KBM-7 (cell line): ENCODE measurements at regions not wholly inside any gene's neighbourhood (a gene's known extent, or its start where the extent isn't known, plus 50 kb on each side); places are given as distances from the start of the nearest gene placed in this dataset.

Experiments used
- DNase-seq: peaks from one replicate; pipeline ENCODE4 v3.0.0-alpha.2; 2015
- in situ Hi-C: fragments of 300-500 bp; cut with MboI; formaldehyde crosslinking; loops from 2 replicates; pipeline ENCODE4 v1.14.3; 2020; ENCODE audit warnings: low sequenced_read_pairs, low pct_unique_long_range_greater_than_20kb, mixed read lengths

GRCh38 chr5:67338421-67338820, 141.8 kb upstream of the CD180 start:
- in situ Hi-C loops, result no loop called here
- DNase-seq, result no peak

GRCh38 chr5:67337751-67338150, 141.2 kb upstream of the CD180 start:
- in situ Hi-C loops, result no loop called here
- DNase-seq, result no peak

GRCh38 chr5:67335426-67335825, 138.8 kb upstream of the CD180 start:
- in situ Hi-C loops, result no loop called here
- DNase-seq, result no peak

DNA sequence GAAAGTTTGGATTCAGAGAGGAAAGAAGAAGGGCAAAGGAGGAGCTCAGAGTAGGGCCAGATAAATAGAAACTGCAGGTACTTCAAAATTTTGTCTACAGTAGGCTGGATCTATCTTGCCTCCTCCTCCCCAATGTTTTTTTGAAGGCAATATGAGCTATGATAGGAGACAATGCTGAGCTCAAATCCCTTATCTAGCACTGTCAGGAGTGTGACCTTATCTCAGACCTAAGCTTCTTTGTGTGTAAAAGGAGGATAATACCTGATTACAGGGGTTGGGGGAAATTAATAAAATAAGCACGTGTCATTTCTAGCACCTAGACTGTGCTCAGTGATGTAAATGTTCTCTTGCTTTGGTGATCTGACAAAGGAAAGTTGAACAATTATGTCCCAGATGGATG, 137.8 kb upstream of the CD180 start:
- no peak for DNase-seq
- in situ Hi-C loops, result no loop called here

DNA sequence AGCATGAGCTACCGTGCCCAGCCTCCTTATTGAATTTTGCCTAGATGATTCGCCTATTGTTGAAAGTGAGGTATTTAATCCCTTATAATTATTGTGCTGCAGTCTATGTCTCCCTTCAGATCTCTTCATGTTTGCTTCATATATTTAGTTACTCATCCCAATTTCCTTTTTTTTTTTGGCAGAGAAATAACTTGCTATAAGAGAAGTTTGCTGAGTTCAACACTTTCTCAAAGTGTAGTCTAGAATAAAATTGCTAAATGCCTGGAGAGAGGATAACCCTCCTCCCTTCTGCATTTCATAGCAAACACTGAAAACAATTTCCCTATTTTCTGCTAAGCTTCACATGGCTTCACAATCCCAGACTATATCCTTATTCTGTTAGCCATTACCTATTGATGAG, 136.6 kb upstream of the CD180 start:
- no peak for DNase-seq
- in situ Hi-C loops, result no loop called here

DNA sequence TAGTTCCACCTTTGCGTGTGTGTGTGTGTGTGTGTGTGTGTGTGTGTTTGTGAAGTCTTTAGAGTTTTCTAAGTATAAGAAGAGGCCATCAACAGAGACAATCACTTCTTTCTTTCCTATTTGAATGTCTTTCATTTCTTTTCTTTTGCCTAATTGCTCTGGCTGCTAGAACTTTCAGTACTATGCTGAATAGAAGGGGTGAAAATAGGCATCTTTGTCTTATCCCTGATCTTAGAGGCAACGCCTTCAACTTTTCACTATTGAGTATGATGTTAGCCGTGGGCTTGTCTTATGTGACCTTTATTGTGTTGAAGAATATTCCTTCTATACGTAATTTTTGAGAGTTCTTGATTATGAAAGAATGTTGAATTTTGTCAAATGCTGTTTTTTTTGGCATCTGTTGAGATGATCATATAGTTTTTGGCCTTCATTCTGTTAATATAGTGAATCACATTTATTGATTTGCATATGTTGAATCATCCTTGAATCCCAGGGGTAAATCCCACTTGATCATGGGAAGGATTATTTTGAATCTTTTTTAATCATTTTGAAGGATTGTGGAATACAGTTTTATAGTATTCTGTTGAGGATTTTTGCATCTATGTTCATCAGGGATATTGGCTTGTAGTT, 134.8 kb upstream of the CD180 start:
- in situ Hi-C loops, result no loop called here
- no peak for DNase-seq

DNA sequence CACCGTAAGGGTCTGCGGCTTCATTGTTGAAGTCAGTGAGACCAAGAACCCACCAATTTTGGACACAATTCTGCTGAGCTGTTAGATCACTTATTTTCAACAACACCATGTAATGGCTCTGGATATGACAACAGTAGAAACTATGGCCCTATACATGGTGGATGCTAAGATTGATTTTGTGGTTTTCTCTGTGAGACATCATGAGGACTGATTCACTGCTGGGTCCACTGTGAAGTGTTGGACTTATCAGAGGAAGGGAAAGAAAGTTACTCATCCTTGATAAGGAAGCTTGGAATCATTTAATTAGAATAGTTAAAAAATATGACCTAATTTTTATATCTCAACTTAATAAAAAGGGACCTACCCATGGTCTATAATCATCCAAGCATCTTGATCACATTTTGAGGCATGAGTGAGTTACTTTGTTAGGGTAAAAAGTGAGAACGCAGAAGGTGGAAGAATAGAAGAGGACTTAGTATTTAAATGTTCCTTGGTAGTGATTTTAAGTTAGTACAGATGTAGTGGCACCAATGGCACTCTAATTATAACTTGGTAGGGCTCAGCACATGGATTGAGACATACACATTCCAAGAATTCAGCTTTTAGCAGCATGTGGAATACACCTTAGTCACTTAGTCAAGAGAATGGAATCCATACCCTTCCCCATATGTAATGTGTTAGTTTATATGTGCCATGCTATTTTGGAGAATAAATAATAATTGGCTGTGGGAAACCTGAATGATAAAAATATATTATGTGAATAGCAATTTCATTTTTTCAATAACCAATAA, 123.5 kb upstream of the CD180 start:
- in situ Hi-C loops, result no loop called here
- DNase-seq, result no peak

- no peak for DNase-seq
- in situ Hi-C loops, result no loop called here
Measured at GRCh38 chr5:67318746-67319145, 122.1 kb upstream of the CD180 start.

GRCh38 chr5:67317603-67318002, 121.0 kb upstream of the CD180 start:
- no peak for DNase-seq
- in situ Hi-C loops, result no loop called here

DNA sequence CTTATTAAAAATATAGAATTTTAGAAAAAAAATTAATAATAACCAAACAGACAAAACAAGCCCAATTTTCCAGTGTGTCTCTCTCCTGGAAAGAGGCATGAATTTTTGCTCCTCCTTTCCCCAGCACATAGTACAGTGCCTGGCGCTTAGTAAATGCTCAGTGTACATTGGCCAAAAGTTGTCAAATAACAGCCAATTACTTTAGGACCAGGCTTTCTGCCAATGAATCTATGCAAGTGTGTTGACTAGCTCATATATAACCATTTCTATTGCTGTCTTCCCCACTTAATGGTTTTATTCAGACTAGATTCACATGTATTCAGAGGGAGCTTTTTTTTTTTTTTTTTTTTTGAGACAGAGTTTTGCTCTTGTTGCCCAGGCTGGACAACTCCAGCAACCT, 120.1 kb upstream of the CD180 start:
- in situ Hi-C loops, result no loop called here
- DNase-seq, result no peak

DNA sequence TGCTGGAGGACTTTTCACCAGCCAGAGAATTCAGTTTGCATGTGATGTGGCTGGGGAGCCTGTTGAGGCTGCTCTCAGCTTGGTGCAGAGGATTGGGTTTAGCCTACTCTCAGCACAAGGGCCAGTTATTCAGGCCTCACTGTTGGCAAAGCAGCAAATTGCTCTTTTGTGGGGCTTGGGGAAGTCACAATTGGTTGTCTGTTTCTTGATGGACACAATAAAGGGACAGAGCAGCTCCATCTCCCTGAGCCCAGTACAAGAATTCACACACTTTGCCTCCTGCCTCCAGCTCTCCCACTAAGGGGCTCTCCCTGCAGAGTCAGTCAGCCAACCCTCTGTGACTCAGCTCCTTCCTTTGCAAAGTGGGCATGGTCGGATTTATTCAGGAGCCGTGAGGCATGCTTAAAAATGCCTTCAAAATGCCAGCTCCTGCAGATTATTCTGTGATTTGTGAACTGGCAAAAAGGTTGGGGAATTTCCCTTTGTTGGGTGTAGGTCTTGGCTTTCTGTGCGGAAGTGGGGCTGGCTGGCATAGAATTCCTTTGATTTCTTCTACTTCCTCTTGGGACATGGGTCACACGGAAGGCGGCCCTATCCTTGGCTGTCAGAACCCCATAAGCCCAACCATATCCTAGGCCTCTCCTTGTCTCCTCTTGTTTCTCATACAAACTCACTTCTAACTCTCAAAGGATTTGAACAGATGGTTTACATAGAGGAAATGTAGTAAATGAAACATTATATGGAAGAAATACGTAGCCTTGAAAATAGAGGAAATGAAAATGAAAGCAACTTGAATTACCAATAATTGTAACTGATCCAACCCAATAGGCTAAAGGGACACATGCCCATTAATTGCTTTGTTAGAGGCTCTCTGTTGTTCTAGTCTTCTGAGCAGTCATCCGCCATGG, 118.7 kb upstream of the CD180 start:
- in situ Hi-C loops, result no loop called here
- DNase-seq, result no peak

GRCh38 chr5:67311701-67312100, 115.1 kb upstream of the CD180 start:
- DNase-seq, result no peak
- in situ Hi-C loops, result no loop called here

DNA sequence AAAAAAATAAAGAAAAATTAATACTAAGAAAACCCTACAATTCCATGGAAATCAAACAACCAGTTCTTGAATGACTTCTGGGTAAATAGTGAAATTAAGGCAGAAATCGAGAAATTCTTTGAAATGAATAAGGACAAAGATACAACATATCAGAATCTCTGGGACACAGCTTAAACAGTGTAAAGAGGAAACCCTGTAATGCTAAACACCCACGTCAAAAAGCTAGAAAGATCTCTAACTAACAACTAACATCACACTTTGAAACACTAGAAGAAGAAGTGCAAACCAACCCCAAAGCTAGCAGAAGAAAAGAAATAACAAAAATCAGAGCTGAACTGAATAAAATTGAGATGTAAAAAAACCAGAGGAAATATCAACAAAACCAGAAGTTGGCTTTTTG, 114.6 kb upstream of the CD180 start:
- no peak for DNase-seq

GRCh38 chr5:67310740-67311139, 114.1 kb upstream of the CD180 start:
- in situ Hi-C loops, result no loop called here
- DNase-seq, result no peak

More for the DNA sequence above, 114.6 kb upstream of the CD180 start:
- in situ Hi-C loops, result no loop called here

DNA sequence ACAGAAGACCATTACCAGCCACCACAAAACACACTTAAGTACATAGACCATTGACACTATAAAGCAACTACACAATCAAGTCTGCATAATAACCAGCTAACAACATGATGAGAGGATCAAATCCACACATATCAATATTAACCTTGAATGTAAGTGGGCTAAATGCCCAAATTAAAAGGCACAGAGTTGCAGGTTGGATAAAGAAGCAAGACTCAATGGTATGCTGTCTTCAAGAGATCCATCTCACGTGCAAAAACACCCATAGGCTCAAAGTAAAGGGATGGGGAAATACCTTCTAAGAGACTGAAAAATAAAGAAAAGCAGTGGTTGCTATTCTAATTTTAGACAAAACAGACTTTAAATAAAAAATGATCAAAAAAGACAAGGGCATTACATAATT, 113.6 kb upstream of the CD180 start:
- no peak for DNase-seq
- in situ Hi-C loops, result no loop called here

DNA sequence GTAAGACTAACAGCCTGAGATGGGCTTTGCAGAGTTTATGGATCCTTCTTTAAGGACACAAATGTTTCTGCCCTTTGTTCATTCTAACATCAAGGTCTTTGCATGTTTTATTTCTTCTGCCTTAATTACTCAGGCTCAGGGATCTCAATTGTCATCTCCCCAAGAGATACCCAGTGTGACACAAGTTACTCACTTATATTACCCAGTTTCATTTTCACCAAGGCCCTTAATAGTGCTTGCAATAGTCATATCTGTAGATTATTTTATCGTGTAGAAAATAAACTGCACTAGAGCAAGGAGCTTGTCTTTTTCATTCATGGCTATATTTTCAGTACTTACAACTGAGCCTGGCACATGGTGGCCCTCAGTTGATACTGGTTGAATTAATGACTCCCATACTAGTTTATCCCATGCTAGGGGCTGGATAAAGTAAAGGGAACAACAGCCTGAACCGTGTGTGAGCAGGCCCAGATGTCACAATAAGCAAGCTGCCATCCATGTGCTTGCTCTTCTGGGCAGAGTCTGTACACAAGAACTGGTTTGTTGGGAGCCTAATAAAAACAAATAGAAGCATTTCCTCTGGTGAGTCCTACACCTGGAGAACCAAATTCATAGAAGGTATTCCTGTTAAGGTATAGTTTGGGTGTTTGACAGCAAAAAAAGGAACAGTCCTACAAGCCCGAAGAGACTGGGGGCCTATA, 112.5 kb upstream of the CD180 start:
- no peak for DNase-seq
- in situ Hi-C loops, result no loop called here

DNA sequence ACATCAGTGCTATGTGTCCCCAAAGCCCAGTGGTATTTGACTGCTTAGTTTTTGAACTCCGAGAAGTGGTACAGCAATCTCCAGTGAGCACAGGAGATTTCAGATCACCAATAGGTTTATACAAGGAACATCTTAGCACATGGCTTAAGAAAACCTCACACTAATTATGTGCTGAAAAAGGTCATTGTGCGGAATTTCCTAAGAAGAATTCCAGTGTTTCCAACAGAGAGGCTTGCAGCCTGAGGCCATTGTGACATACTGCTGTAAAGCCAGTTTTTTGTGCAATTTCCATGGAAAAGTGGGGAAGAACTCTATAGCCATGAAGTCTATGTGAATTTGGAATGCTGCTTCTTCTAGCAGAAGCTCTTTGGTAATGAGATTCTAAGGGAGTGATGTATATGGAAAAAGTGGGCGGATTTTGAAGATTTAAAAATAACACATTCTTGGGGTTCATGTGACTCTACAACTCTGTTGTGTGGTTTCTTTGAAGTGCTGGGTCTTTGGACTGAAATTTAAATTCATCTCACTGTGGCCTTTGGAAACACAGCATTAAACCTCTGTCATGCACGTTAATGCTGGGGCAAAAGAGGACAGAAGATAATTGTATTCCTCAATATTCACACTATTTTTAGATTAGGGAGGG, 110.5 kb upstream of the CD180 start:
- DNase-seq, result no peak
- in situ Hi-C loops, result no loop called here

GRCh38 chr5:67305913-67306710, 109.5 kb upstream of the CD180 start:
- in situ Hi-C loops, result no loop called here
- DNase-seq, result peak; percentile 18
